22Rv1 (cell line): ENCODE measurements at regions not wholly inside any gene's neighbourhood (a gene's known extent, or its start where the extent isn't known, plus 50 kb on each side); places are given as distances from the start of the nearest gene placed in this dataset.

Experiments
- ZFX ChIP-seq: fragments of 450-650 bp; IDR thresholded peaks from 2 replicates; pipeline ENCODE4 v1.6.1; 2017; ENCODE audit warnings: antibody characterized with exemption, borderline replicate concordance
- TF ChIP-seq, protein P1 (sequence below): fragments of 450-650 bp; IDR thresholded peaks from 2 replicates; pipeline ENCODE4 v1.5.1; 2017; ENCODE audit warnings: mild to moderate bottlenecking

DNA sequence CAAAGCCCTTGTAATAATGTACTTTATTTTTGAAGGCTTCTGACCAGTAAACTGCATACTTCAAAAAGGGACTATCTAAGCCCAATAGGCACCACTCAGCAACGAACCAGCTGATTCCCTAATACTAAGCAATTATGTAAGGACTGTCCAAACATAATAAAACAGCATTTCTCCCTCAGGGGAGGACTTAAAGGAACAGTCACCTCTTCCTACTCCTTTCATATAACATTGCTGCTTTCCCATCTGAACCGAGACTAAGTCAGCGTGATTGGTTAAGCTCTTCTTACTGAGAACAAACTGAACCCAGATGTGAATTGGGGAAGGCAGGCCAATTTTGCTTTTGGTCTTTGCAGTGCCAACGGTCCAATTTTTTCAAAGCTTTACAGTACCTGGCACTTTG lies 420.0 kb downstream of the METTL15 start:
- TF ChIP-seq, protein P1, sequence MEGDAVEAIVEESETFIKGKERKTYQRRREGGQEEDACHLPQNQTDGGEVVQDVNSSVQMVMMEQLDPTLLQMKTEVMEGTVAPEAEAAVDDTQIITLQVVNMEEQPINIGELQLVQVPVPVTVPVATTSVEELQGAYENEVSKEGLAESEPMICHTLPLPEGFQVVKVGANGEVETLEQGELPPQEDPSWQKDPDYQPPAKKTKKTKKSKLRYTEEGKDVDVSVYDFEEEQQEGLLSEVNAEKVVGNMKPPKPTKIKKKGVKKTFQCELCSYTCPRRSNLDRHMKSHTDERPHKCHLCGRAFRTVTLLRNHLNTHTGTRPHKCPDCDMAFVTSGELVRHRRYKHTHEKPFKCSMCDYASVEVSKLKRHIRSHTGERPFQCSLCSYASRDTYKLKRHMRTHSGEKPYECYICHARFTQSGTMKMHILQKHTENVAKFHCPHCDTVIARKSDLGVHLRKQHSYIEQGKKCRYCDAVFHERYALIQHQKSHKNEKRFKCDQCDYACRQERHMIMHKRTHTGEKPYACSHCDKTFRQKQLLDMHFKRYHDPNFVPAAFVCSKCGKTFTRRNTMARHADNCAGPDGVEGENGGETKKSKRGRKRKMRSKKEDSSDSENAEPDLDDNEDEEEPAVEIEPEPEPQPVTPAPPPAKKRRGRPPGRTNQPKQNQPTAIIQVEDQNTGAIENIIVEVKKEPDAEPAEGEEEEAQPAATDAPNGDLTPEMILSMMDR = no peak
- no peak for TF ChIP-seq ZFX
